ENCODE measurements at regions not wholly inside any gene's neighbourhood (a gene's known extent, or its start where the extent isn't known, plus 50 kb on each side); places are given as distances from the start of the nearest gene placed in this dataset.

DNA sequence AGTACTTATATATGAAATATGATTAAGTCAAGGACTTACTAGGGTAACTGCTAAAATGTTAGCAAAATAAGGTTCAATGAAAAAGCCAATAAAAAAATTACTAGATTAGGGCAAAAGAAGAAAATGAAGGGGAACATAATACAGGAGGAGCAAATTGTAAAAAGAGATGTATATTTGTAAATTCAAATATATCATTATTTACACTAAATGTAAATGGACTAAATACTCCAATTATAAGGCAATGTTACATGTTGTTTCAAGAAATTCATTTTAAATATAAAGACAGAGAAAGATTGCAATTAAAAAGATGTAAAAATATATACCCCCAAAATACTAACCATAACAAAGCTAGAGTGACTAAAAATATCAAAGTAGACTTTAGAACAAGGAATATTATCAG lies 134.1 kb downstream of the EFHB start:
- TF ChIP-seq, protein P1, sequence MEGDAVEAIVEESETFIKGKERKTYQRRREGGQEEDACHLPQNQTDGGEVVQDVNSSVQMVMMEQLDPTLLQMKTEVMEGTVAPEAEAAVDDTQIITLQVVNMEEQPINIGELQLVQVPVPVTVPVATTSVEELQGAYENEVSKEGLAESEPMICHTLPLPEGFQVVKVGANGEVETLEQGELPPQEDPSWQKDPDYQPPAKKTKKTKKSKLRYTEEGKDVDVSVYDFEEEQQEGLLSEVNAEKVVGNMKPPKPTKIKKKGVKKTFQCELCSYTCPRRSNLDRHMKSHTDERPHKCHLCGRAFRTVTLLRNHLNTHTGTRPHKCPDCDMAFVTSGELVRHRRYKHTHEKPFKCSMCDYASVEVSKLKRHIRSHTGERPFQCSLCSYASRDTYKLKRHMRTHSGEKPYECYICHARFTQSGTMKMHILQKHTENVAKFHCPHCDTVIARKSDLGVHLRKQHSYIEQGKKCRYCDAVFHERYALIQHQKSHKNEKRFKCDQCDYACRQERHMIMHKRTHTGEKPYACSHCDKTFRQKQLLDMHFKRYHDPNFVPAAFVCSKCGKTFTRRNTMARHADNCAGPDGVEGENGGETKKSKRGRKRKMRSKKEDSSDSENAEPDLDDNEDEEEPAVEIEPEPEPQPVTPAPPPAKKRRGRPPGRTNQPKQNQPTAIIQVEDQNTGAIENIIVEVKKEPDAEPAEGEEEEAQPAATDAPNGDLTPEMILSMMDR (IDR thresholded peaks at IDR 0.05; ENCODE audit: insufficient read depth, low read length, missing control alignments), result no peak
- ChIA-PET POLR2A (no interaction called here), CTCF (no interaction called here)
- H3K4me3 ChIP-seq (ENCODE audit: low read depth, low read length), result no peak overlapping the region
- no peak for DNase-seq (ENCODE audit: low read depth, low spot score)

DNA sequence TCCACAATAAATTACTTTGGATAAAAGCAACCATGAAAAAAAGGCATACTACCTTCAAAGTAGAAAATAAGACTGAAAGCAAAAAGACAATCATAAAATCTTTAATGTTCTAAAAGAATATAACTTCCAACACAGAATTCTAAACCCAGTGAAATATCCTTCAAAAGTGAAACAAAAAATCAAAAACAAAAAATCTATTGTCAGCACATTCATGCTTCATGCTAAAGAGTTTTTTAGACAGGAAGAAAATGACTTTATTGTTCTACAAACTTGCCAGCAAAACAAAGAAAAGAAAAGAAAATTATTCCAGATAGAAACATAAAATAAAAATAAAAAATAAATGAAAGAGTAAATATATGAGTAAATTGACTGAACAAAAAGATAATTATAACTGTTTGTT lies 134.9 kb downstream of the EFHB start:
- ChIA-PET POLR2A (no interaction called here), CTCF (no interaction called here)
- H3K4me3 ChIP-seq (ENCODE audit: low read depth, low read length), result no peak overlapping the region
- TF ChIP-seq, protein P1 (IDR thresholded peaks at IDR 0.05; ENCODE audit: insufficient read depth, low read length, missing control alignments), result no peak
- no peak for DNase-seq (ENCODE audit: low read depth, low spot score)

GRCh38 chr3:19798324-19798723 lies 135.7 kb downstream of the EFHB start:
- ChIA-PET POLR2A (no interaction called here), CTCF (interaction anchor here (0.7 kb wide), 1 partner anchor 87 kb away, joined by 3 read pairs; no protein-coding TSS in a partner anchor)
- TF ChIP-seq, protein P1 (IDR thresholded peaks at IDR 0.05; ENCODE audit: insufficient read depth, low read length, missing control alignments), result no peak
- DNase-seq (ENCODE audit: low read depth, low spot score), result no peak
- H3K4me3 ChIP-seq (ENCODE audit: low read depth, low read length), result no peak overlapping the region

DNA sequence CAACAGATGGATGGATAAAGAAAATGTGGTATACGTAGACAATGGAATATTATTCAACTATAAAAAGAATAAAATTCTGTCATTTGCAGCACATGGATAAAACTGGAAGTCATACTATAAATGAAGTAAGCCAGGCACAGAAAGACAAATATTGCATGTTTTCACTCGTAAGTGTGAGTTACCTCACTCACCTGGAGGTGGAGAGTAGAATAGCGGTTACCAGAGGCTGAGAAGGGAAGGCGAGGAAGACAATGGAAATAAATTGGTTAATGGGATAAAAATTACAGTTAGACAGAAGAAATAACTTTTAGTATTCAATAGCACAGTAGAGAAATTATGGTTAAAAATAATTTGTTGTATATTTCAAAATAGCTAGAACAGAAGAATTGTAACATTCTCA lies 141.6 kb downstream of the EFHB start:
- TF ChIP-seq, protein P1 (IDR thresholded peaks at IDR 0.05; ENCODE audit: insufficient read depth, low read length, missing control alignments), result no peak
- ChIA-PET CTCF (no interaction called here), POLR2A (interaction anchor here (0.6 kb wide), 1 partner anchor 182 kb away, joined by 3 read pairs; no protein-coding TSS in a partner anchor)
- H3K4me3 ChIP-seq (ENCODE audit: low read depth, low read length), result no peak overlapping the region
- no peak for DNase-seq (ENCODE audit: low read depth, low spot score)

GRCh38 chr3:19775765-19776164 lies 158.3 kb downstream of the EFHB start:
- TF ChIP-seq, protein P1 (IDR thresholded peaks at IDR 0.05; ENCODE audit: insufficient read depth, low read length, missing control alignments), result no peak
- ChIA-PET CTCF (no interaction called here), POLR2A (no interaction called here)
- H3K4me3 ChIP-seq (ENCODE audit: low read depth, low read length), result no peak overlapping the region
- DNase-seq (ENCODE audit: low read depth, low spot score), result no peak

DNA sequence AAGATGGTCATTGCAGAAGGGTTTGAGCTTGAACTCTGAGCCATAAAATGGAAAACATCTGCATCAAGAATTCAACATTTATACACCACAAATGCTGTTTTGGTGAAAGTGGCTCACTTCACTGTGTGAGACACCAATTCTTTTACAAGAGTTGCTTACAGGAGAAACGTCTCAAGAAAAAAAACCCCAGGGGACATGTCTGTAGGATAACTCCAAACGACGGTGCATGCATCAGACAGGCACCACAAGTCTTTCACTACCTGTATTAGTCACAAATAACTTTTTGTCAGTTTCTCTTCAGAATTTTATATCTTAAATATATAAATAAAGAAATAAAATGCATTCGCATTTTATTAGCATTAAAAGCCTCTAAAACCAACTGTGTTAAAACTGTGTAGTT lies 164.3 kb downstream of the EFHB start:
- no peak overlapping the region for H3K4me3 ChIP-seq (ENCODE audit: low read depth, low read length)
- TF ChIP-seq, protein P1 (IDR thresholded peaks at IDR 0.05; ENCODE audit: insufficient read depth, low read length, missing control alignments), result no peak
- CTCF ChIA-PET, result no interaction called here
- POLR2A ChIA-PET, result no interaction called here
- no peak for DNase-seq (ENCODE audit: low read depth, low spot score)
